SW 1271 (cell line): ENCODE measurements at regions not wholly inside any gene's neighbourhood (a gene's known extent, or its start where the extent isn't known, plus 50 kb on each side); places are given as distances from the start of the nearest gene placed in this dataset.

ENCODE experiments used
- DNase-seq, 2 experiments: peaks; one replicate each; lab custom pipeline; 2025; lab: John Stamatoyannopoulos, UW

DNA sequence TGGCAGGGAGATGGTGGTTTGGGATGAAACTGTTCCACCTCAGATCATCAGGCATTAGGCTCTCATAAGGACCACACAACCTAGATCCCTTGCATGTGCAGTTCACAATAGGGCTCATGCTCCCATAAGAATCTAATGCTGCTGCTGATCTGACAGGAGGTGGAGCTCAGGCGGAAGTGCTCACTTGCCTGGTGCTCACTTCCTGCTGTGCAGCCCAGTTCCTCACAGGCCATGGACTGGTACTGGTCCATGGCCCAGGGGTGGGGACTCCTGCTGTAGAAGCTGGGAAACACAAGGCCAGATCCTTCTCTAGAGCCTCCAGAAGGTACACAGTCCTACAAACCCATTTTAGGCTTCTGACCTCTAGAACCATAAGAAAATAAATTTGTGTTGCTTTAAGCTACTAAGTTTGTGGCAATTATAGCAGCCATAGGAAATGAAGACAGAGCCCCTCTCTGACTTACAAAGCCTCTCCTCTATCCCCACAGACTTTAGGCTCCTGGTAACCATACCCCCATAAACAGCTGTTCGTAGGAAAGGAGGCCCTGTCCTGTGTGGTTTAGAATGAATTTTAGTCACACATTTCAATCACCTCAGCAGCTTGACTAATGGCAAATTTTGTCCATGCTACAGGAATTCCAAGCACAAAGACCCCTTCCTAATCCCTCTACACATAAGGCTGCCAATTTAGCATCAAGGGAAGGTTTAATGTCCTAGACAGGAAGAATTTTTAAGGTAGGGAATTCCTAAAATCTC, 206.1 kb upstream of the PHYHIPL start:
- no peak for DNase-seq

- DNase-seq = no peak
Observed at GRCh38 chr10:58971211-58971610, 205.2 kb upstream of the PHYHIPL start.

DNA sequence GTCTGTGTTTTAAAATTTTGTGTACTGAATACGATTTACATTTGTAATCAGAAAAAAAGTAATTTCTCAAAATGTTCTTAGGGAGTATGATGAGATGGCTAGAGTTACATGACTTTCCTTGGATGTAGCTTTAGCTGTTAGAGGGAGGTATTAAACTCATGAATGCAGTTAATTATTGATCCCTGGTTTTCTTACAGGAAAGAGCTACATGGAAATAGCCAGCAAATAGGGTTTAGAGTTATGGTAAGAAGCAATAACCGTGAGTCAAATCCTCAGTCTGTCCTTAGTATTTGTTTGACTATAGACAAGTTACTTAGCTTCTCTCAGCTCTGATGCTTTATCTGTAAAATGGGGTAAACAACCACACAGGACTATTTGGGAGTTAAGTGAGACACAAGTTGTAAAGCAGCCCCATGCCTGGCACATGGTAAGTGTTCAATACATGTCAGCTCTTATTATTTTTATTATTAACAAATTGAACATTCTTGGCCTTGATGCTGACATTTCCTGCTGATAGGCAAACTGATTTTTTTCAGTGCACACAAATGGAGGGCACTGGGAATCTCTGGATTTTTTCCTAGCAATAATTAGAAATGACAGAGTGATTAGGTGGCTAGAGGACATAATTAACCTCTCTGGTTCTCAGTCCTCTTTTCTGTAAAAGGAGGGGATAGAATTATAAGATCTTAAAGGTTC, 204.5 kb upstream of the PHYHIPL start:
- no peak for DNase-seq

GRCh38 chr10:58972576-58973234, 203.7 kb upstream of the PHYHIPL start:
- no peak for DNase-seq

- no peak for DNase-seq
Observed at GRCh38 chr10:58973235-58973595, 203.2 kb upstream of the PHYHIPL start.

GRCh38 chr10:58976254-58976653, 200.2 kb upstream of the PHYHIPL start:
- no peak for DNase-seq

DNA sequence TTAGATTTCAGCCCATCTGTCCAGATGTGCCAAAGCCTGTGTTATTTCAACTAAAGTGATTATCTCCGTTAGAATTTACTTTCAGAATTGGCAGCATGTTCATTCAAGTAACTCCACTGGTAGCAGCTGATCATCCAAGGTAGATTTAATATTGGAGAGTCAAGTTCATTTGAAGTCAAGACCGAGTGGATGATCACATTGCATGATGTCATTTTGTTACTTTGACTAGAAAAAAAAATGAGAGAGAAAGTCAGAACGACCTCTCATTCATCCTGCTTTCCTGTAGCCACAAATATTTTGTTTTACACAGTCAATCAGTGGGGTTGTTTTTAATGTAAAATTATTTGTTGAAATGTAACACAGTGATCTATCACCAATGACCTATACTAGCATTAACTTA, 196.7 kb upstream of the PHYHIPL start:
- DNase-seq = no peak

DNA sequence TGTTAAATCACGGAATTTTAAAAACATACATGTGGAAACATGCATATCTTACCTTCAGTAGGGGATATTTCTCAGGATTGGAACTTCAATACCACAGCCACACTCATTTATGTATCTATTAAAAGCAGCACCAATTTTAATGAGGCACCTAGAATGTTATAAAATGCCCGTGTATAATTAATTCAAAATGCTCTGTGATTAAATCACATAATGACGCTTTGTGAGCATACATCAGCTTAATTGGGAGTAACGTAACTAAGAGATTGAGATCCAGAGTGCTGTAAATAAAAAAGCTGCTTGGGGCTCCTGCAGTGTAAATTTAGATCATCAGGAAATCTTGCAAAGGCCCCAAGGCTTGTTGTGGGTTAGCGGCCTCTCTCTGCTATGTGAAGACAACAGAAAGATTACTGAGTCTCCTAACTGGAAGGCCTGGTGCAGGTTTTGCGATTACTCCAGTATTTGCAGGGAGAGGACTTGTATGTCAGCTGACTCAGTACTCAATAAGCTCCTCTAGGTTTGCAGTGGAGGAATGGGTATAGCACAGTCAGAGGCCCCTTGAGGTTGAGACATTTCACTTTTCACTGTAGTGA, 195.5 kb upstream of the PHYHIPL start:
- no peak for DNase-seq

GRCh38 chr10:58981846-58982245, 194.6 kb upstream of the PHYHIPL start:
- DNase-seq = no peak

GRCh38 chr10:58982470-58983239, 193.8 kb upstream of the PHYHIPL start:
- DNase-seq = no peak

DNA sequence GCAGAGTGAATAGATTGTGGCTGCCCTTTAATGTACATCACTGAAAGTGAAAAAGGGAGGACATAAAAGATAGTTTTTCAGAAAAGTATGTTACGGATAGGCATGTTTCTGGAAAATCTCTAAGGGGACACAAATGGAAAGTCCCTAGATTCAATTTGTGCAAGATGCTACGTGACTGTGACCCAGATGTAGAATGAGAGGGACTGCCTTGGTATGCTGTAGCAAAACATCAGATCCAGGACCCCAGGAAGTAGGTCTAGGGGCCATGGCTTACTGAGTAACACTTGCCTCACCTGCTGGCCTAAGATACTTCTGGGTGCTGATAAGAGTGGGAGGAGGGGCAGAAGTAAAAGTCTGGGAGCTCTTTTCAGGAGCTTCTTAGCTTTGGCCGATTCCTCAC, 191.2 kb upstream of the PHYHIPL start:
- DNase-seq = no peak

DNA sequence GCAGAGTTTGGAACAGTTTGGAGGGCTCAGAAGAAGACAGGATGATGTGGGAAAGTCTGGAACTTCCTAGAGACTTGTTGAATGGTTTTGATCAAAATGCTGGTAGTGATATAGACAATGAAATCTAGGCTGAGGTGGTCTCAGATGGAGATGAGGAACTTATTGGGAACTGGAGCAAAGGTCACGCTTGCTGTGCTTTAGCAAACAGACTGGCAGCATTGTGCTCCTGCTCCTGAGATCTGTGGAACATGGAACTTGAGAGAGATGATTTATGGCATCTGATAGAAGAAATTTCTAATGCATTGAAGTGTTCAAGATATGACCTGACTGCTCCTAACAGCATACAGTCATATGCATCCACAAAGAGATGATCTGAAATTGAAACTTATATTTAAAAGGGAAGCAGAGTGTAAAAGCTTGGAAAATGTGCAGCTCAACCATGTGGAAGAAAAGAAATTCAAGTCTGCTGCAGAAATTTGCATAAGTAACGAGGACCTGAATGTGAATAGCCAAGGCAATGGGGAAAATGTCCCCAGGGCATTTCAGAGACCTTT, 186.9 kb upstream of the PHYHIPL start:
- no peak for DNase-seq

DNA sequence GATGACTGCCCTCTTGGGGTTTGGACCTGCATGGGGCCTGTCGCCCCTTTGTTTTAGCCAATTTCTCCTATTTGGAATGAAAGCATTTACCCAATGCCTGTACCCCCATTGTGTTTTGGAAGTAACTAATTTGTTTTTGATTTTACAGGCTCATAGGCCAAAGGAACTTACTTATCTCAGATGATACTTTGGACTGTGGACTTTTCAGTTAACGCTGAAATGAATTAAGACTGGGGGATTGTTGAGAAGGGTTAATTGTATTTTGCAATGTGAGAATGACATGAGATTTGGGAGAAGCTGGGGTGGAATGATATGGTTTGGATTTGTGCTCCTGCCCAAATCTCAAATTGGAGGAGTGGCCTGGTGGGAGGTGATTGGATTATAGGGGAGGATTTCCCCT, 185.8 kb upstream of the PHYHIPL start:
- no peak for DNase-seq

- DNase-seq = no peak
Observed at GRCh38 chr10:58991856-58992255, 184.6 kb upstream of the PHYHIPL start.

DNA sequence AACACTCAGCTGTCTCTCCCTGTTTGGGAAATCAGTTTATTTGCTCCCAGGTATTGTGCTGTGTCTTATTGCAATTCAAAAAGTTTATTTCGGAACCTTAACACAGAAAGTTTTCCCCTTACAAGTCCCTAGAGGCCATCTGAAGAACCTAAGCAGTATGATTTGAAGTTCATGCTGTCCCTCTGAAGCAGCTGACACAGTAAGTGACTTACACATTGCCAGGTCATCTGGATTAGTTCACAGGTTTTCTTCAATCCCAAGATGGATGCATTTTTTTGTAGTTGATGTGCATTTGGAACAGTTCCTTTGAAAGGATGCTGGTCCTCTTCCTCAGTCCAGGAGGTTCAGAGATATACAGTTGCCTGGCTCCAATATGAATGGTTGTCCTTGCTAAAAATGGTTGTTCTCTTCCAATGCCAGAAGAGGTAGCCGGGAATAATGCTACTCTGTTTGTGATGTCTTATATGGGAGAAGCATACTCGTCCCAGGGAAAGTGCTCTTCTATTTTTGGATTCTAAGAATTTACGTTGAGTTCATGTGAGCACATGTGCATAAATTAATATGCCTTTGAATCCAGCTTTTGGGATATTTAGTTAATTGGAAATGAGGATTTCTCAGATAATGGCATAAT, 183.5 kb upstream of the PHYHIPL start:
- DNase-seq = no peak

- no peak for DNase-seq
Observed at GRCh38 chr10:58993480-58994221, 182.8 kb upstream of the PHYHIPL start.

DNA sequence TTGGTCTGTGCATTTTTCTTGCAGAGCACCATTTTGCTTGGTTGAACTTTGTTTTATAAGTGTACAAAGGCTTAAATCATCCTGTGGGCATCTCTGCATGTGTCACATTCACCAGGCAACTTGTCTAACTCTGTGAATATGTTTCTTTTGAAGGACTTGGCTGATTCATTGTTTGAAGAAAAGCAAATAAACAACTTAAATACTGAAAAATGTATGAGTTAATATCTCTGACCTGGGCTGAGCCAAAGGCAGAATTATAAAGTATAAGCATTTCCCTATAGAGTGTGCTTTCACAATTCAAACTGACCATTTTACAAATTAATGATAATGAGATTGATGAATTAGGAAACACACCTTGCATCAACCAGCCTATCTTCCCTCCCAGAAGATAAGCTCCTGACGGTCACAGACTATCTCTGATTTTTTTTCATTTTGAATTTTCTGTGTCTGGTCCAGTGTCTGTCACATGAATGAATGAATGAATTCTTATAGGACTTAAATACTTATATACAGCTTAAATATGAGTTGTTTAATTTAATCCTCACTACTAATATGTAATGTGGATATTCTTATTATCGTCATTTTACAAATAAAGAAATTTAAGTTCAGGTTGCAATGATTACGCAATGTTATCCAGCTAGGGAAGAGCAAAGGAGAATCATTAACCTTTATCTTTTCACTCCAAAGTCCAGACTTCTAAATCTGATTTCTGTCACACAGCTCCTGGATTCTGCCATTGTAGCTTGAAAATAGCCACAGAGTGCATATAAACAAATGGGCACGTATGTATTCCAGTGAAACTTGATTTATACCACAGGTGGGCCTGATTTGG, 182.0 kb upstream of the PHYHIPL start:
- no peak for DNase-seq

- DNase-seq = no peak
Observed at GRCh38 chr10:58995058-58995596, 181.3 kb upstream of the PHYHIPL start.

DNA sequence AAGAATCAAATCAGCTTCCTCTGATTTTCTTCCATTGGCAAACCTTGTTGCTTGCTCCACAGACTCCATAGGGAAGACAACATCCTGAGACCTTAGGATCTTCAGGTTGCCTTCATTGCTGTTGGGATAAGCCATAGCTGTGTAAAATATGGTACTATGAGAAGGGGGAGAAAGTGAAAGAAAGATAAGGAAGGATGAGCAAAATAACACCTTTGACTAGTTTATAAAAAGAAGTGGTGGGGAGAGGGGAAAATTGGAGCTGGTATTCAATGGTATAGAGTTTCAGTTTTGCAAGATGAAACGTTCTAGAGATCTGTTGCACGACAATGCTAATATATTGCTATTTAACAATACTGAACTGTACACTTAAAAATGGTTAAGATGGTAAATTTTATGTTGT, 180.4 kb upstream of the PHYHIPL start:
- no peak for DNase-seq
